DMS153 treated with DMSO at 0.1 percent for 48 hours (cell line): ENCODE measurements at regions not wholly inside any gene's neighbourhood (a gene's known extent, or its start where the extent isn't known, plus 50 kb on each side); places are given as distances from the start of the nearest gene placed in this dataset.
"Not testable (repeated sequence)": the region's sequence is repeated elsewhere in the genome, so short reads cannot be mapped to it uniquely, and the experiment has no call there.

Experiments used
- DNase-seq: peaks from one replicate; lab custom pipeline; 2025; ENCODE audit not compliant: unreplicated experiment; lab: John Stamatoyannopoulos, UW

DNA sequence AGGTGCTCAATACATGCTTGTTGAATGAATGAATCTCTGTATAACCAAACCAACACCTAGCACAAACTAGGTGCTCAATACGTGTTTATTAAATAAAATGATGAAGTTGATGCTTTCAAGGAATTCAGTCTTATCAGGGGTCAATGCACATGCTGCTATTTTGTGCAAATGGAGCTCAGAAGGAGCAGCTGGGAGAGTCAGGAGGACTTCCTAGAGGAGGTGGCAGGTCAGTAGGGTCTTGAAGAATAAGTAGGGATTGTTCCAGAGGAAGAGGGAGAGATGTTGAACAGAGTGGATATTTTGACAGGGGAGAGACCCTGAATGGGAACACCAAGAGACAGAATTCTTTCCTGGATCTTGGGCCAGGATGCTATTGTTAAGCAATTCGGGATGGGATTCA lies 92.7 kb upstream of the LHX1 start:
- DNase-seq, result no peak

DNA sequence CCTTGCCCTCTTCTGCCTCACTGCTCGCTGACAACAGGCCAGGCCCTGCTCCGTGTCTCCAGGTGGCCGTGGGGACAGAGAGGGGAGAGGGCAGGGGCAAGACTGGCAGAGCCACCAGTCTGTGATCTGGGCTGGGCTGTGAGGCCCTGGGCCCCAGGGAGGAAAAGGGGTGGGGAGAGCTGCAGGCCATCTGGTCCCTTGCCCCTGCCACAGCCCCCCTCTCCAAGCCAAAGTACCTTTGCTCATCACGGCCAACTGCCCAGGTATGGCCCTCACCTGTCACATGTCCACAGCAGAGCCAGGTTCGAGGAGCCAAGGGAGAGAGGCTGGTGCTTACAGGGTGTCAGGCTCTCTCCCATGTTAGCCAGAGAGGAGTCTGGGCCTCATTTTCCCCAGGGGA lies 91.4 kb upstream of the LHX1 start:
- DNase-seq, result no peak

DNA sequence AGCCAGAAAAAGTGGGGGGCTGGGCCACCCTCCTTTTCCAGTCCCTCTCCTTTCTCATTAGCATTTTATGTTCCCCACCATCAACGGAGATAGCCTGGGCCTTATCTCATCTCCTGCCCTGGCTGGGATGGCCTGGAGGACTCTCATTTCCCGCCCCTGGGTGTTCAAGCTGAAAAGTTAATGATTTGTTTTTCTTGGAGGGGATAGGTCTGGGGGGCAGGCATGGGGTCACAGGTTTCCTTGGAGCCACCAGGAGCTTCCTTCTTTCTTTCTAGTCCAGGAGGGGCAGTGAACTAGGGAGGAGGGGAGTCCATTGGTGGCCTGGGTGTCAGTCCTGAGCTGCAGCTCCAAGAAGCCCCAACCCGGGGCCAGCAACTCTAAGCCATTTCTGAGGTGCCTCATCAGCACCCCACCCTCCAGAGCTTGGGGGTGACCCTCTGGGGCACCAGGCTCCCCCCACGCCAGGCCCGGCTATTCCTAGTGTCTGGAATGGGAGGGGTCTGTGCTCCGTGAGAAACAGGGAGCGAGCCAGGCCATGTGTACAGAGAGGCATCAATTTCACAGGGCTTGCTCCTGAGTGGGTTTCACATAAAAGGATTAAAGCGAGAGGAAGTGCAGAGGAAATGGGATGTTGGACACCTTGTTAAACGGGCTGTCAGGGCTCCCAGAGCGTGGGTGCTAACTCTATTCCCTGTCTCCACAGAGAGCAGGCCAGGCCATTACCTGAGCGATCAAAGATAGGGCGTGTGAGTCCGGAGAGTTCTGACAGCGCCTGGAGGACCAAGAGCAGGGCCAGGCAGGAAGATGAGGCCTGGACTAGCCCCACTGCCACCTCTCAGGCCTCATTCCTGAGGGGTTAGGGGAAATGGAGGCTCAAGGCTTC lies 90.6 kb upstream of the LHX1 start:
- no peak for DNase-seq

DNA sequence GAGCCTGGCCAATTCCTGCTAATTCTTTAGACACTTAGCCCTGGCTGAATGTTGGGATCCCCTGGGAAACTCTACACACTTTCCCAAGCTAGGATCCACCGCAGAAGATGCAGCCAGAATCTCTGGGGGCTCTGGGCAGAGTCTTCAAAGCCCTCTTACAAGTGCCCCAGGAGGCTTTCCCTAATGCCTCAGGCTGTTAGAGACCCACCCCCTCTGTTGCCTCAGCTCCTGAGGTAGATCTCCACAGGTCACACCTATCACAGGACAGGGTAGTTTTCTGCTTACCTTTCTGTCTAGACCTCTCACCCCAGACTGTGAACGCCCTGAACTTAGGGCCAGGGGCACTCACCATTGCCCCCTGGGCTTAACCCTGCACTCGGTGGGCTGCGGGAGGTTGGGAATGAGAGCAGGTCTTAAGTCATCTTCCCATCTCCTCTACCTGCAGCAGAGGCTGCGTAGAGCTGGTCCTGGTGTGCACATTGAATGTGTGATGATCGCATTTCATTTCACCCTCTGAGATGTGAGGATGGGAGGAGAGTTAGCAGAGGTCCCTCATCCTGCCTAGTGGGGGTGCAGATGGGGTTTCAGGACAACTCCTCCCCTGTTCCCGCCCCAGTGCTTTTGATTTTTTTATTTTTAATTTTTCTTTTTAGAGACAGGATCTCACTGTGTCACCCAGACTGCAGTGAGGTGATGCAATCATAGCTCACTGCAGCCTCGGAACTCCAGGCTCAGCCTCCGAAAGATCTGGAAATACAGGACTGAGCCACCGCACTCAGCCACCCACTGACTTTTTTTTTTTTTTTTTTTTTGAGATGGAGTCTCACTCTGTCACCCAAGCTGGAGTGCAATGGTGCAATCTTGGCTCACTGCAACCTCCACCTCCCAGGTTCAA lies 89.0 kb upstream of the LHX1 start:
- no peak for DNase-seq

DNA sequence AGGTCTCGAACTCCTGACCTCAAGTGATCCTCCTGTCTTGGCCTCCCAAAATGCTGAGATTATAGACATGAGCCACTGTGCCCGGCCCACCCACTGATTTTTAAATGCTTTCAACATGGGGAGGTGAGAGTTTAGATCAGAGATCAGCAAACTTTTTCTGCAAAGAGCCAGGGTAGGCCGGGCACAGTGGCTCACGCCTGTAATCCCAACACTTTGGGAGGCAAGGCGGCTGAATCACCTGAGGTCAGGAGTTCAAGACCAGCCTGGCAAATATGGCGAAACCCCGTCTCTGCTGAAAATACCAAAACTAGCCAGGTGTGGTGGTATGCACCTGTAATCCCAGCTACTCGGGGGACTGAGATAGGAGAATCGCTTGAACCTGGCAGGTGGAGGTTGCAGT lies 88.3 kb upstream of the LHX1 start:
- not testable (repeated sequence) for DNase-seq

DNA sequence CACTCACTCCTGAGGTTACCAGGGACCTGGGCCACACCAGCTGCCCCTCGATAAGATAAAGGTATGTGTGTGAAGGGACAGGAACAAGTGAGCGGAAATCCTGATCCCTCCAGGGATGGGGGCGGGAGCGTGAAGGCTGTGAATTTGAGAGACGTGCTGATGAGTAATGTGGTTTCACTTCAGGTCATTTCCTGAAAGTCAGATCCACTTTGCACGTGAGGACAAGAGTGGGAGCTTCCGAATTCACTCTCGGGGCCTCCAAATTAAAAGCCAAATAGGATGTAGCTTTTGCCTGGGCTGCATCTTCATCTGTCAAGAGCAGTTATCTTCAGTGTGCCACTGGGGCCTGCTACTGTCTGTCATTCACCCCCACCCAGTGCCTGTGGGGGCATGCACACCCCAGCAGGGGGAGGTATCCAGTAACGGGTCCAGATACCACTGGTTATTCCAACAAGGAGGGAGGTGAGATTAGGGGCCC lies 87.4 kb upstream of the LHX1 start:
- DNase-seq, result no peak

DNA sequence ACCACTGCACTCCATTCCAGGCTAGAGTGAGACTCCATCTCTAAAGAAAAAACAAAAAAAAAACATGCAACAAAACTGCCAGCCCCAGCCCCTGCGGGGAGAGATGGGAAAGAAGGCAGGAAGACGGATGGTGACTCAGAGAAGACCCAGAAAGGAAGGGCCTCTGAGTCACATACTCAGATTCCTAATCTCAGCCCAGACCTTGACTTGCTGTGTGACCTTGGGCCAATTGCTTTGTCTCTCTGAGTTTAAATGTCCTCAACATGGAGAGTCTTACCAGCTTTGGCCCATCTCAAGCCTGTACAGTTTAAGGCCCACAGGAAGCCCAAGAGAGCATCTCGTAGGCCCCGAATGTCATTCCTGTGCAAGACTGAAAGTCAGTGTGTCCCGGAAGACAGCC lies 86.5 kb upstream of the LHX1 start:
- no peak for DNase-seq

DNA sequence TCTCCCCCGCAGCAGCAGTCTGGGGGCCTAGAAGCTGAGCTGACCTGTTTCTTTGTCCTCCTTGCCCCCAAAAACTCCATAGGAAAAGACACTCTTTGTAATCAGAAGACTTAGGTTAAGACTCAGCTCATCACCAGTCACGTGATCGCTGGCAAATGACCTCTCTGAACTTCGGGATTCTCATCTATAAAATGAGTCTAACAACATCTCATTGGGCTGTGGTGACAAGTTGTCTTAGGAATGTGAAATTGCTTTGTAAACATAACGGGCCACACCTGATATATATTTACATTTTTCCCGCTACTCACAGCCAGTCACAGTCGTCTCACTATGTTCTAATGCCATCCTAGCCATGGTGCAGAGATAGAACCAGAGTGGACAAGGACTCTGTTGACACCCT lies 86.0 kb upstream of the LHX1 start:
- no peak for DNase-seq

DNA sequence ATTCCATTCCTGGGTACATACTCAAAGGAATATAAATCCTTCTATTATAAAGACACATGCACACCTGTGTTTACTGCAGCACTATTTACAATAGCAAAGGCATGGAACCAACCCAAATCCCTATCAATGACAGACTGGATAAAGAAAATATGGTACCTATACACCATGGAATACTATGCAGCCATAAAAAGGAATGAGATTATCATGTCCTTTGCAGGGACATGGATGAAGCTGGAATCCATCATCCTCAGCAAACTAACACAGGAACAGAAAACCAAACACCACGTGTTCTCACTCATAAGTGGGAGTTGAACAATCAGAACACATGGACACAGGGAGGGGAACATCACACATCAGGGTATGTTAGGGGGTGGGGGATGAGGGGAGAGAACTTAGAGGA lies 84.8 kb upstream of the LHX1 start:
- not testable (repeated sequence) for DNase-seq

DNA sequence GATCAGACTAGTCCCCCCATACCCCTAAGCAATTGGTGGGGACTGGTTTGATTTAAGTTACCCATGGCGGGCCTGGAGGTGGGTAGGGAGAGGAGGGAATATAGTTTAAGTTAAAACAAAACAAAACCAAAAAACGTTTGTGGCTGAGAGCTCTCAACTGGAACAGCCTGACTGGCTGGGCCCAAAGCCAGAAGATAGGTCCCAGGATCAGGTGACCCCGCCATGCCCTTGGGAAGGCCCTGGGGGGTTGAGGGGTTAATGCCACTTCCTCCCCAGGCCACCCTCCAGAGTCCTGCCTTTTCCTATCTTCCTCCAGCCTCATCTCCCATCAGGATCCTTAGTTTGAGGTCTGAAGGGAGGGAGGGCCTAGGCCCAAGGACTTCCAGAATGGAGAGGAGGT lies 82.3 kb upstream of the LHX1 start:
- no peak for DNase-seq

DNA sequence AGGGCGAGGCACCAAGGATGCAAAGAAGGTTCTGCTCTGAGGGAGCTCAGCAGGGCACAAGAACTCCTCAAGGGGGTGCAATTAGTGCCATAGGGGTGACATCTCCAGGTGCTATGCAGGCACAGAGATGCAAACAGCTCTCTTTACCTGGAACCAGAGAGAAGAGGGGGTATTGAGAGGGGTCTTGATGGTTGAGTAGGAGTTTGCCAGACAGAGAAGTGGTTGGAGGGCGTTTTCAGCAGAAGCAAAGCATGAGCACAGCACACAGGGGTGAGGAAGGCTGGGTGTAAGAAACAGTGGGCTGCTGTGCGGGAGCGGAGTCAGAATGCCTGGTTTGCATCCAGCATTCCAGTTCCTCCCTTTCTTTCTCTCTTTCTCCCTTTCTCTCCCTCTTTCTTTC lies 81.8 kb upstream of the LHX1 start:
- DNase-seq, result no peak

DNA sequence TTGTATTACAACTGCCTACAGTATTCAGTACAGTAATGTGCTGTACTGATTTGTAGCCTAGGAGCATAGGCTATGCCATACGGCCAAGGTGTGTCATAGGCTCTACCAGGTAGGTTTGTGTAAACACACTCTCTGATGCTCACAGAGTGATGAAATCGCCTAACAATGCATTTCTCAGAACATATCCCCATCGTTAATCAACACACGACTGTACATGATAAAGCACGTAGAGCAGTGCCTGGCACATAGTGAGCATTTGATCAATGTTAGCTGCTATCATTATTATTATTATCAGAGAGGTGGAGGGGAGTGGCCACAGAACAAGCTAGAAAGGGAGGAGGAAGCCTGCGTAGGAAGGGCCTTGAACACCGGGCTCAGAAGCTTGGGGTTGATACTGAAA lies 81.1 kb upstream of the LHX1 start:
- no peak for DNase-seq

DNA sequence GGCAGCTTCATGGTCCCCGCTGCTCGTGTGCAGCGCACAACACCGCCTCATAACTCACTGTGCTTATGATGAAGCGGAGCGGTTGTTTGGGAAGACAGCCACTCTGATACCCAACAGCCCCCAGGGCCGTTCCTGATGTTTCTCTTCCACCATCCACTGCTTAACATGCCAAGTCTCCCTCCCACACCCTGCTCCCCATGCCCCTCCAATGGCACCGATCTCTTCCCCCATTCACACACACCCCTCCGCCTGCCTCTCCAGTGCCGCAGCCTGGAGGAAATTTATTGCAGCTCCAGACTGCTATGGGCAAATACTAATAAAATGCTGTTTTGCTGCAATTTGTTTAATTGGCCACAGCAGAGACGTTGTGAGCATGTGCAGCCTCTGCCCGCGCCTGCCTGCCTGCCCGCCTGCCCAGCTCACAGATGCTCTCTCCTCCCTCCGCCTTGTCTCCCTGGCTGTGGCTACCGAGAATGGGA lies 80.3 kb upstream of the LHX1 start:
- no peak for DNase-seq

DNA sequence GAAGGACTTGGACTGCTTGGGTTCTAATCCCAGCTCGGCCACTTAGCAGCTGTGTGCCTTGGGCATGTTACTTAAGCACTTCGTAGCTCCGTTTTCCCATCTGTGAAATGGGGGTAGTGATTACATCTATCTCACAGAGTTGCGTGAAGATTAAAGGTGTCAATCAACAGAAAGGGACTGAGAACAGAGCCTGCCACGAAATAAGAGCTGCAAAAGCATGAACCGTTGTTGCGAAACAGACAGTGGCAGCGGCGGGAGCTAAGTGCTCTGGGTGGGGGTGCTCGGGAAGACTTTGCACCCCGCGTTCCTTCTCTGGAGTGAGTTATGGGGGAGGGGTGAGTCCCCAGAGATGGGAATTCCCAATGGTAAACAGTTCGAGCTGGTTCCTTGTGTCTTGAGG lies 79.6 kb upstream of the LHX1 start:
- no peak for DNase-seq

DNA sequence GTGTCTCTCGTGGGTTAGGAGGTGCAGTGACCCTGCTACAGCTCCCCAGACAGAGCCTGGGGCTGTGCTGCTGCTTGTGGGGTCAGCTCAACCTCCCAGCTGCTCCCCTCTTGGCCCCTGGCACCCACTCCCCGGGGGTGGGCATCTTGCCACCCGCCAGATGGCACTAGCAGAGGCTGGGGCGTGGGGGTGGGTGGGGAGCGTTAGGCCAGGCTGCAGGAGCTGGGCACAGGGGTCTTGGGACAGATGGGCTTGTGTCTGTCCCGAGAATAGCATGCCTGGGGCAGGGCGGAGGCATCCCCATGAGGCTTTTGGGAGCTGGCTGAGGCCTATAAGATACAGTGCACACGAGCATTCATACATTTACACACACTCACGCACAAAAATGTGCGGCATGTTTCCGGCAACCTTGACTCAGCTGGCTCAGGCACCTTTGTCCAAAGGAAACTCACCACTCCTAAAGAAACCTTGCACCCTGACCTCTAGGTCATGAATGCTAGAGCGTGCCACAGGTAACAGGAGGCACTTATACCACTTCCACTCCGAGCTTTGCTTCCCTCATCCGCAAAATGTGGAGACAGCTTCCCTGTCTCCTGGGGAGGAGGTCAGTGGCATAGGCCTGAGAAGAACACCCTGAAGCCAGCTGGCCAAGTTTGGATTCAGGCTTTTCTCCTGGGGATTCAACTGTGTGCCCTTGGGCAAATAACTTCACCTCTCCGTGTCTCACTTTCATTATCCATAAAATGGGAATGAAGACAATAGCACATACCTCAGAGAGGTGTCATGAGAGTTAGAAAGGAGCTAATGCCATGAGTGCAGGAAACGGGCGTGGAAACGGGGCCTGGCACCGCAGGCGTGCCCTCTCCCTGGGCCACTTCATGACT lies 78.9 kb upstream of the LHX1 start:
- DNase-seq, result no peak

DNA sequence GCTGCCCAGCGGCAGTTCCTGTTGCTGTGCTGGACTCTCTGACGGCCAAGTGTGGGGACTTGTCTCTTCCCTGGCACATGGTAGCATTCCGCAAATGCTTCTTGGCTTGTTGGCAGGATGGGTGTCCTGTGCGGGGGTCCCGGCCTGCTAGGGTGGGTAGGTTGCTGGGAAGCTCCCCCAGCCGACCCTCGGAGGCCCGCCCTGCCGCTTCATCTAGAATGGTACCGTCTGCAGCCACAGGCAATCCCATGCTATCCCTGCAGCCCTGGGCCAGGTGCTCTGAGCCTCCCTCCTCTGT lies 78.3 kb upstream of the LHX1 start:
- no peak for DNase-seq

DNA sequence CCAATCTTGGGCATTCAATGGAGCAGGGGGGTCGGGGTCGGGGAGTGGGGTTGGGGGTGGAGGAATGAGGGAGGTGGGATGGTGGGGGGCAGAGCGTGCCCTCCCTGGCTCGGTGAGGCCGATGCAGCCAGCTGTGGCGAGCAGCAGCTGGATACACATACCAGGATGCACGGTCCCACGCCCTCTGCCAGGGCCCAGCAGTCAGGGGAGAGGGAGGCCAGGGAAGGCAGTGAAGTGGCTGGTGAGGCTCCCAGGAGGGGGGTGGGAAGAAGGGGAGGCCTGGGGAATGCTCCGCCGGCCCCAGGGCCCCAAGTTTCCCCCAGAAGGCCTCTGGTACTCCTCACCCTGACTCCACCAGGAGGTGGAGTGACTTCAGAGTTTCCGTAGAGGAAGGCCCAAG lies 77.6 kb upstream of the LHX1 start:
- no peak for DNase-seq

DNA sequence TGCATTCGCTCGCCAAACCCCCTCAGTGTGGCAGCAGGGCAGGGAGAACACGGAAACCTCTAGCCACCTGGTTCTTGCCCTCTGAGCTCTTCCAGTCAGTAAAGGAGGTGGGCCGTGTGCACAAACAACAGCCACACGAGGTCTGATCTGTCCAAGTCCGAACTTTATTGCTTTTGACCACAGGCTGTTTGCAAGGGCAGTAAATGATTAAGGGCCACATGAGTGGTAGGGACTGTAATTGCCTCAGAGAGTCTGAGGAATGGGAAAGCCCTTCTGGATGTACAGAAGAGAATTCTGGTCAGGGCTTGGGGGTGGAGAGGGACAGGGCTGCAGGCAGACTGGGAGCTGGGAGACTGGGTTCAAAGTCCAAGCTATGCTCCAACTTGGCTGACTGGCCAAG lies 75.7 kb upstream of the LHX1 start:
- no peak for DNase-seq

DNA sequence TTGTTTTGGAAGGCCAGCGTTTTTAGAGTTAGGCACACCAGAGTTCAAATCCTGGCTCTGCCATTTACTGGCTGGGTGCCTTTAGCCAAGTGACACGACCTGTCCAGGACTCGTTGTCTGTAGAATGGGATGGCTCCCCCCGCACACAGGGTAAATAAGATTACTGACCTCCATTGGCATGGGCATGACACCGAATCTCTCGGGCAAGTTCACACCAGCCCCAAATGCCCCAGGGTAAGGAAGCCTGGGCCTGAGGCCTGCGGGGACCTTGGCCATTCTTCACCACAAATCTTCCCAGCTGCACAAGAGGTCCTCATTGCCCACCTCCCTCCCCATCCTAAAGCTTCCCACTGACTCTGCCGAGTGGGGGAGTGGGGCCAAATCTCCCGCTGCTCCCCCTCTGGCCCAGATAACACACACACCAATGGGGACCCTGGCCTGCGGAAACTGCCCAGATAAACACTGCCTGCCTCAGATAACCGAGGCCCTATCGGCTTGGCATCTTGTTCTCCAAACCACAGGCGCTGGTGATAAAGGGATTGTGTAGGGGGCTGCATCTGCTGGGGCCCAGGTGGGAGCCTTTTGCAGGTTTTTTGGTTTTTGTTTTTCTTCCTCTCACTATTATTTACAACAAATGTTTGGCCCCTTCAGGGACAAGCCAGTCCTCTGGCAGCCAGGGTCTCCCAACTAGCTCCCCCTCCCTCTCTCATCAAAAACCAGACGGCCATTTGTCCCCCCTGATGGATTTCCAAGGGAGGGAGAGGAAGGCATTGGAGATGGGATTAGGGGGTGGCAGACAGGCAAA lies 75.0 kb upstream of the LHX1 start:
- DNase-seq, result no peak

DNA sequence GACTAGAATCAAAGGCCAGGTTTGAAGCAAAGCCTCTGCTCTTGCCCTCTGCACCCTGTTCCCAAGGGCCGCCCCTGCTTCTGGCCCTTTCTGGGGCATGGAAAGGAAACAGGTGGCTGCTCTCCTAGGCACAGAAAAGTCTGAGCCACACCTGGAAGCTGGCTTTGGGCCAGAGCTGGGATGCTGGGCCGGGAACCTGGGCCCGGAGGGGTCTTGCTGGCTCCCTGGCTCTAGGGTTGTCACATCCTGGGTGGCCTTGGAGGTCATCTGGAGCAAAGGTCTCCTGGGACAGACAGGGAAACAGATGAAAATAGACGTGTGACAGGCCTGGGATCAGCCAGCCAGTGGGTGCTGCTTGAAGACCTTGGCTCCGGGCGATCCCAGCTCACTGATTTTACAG lies 74.1 kb upstream of the LHX1 start:
- no peak for DNase-seq
